ENCODE measurements at regions not wholly inside any gene's neighbourhood (a gene's known extent, or its start where the extent isn't known, plus 50 kb on each side); places are given as distances from the start of the nearest gene placed in this dataset.
"Not testable (repeated sequence)": the region's sequence is repeated elsewhere in the genome, so short reads cannot be mapped to it uniquely, and the experiment has no call there.

DNA sequence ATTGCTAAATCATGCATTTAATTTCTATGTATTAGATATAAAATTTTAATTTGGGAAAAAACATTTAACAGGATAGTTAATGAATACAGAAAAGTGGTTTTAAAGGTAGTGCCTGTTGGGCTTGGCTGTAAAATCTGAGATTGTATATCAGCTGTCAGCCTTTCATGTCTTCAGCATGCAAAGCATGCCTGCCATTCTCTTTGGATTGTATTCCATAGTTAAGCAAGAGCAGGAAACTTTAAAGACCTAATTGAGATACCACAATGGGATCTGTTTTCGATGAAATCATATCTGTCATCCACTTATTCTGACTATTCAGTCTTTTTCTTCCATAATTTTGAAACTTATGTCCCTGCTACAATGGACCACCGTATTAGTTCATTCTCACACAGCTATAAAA lies 451.0 kb upstream of the DDI1 start:
- DNase-seq, result no peak

DNA sequence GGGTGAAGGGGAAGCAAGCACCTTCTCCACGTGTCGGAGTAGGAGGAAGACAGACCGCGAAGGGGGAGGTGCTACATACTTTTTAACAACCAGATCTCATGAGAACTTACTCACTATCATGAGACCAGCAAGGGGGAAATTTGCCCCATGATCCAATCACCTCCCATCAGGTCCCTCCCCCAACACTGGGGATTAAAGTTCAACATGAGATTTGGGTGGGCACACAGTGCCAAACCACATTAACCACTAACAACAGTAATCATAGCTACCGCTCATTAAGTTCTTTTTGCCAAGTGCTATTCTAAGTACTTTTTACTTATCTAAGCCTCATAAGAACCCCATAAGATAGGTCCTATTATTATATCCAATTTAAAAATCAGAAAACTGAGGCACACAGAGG lies 450.5 kb upstream of the DDI1 start:
- no peak for DNase-seq

DNA sequence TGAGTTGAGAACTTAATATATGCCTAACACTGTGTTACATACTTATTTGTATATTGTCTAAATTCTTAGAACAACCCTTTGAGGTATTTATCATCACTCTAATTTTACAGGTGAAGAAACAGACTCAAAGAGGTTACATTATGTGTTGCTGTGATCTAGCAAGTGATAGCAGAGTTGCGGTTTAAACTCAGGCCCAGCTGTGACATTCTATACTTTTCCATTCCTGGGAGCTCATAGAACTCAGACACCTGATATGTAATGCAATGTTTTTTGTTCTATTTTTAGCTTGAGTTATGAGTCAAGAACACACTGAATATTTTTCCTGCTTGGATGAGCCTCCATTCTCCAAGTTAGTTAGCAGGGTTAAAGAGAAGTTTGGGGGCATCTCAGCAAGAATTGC lies 449.7 kb upstream of the DDI1 start:
- DNase-seq, result no peak

DNA sequence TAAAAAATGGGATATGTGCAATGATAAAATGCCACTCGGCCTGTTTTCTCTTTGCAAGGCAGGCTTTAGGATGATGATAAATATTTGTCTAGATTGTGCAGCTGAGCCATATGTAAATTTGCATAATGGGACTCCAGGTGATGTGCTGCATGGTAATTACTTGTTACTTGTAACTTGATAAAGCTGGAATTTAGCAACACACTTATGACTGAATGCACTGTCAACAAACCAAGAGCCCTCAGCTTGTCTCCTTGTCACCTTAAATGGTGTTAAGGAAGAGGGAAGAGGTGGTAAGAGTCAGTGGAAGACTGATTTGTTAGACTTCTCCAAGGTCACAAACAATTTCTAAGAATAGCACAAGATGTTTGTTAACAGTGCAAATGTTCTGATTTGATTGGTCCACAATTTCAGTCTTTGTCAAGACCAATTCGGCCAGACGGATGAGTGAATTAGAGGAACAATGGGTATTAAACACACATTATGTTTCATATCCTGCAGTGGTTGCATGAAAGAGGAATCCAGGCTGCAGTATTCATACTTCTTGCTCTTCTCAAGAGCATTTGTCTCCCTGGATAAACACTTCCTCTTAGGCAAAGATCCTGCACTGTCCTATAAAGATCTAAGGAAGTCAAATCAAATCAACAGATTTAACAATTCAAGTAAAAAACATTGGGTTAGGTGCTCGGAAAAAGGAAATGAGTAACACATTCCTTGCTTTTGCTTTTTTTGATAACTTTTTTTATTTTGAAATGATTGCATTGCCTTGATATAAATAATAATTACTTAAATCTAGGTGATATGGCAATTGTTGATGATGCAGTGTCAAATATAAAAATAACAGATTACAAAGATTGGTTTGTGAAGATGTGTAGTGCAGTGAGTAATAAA lies 448.3 kb upstream of the DDI1 start:
- DNase-seq, result no peak

DNA sequence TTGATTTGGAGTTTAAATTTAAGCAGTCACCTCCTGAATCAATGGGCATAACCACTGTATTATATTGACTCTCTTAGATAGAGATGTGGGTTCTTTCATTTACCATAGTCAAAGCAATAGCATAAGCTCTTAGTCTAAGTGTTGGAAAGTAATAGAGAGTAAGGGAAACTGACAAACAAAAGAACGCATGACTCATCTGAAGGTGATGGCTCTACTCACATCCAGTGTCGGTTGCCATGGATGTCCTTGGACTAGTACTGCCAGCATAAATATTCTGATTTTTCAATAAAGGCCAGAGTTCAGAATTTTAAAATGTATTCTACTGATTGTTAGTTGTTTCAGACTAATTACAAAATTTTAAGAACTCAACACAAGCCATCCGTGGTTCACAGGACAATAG lies 444.9 kb upstream of the DDI1 start:
- no peak for DNase-seq

DNA sequence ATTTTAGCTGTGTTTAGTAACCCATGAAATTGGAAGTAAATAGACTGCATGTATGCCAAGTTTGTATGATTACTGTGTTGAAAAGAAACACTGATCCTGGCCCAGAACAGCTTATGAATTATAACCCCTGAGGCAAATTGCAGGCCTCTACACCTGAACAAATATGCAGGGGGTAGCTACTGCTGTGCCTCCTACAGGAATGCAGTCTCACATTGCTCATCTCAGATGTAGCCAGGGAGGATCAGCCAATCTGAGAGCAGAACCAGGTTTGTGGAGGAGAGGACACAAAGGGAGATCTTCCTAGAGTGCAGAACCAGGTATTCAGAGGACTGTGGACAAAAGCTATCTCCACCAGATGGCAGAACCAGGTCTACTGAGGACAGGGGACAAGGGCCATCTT lies 442.2 kb upstream of the DDI1 start:
- no peak for DNase-seq

DNA sequence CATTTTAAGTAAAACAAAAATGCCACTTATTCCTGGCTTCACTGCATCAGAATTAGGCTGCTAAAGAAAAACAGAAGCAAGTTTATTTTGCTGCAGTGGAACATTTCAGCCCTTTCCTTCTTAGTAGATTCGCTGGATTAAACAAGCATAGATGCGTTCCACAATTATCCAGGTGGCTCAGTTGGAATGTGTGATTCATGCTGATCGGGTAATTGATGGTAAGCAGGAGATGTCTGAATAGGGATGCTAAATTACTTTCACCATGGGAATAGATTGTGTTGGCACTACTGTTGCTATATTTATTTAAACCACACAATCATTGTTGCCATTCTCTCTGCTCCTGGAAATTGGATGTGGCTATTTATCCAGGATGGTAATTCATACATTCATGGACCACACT lies 440.1 kb upstream of the DDI1 start:
- DNase-seq, result no peak

DNA sequence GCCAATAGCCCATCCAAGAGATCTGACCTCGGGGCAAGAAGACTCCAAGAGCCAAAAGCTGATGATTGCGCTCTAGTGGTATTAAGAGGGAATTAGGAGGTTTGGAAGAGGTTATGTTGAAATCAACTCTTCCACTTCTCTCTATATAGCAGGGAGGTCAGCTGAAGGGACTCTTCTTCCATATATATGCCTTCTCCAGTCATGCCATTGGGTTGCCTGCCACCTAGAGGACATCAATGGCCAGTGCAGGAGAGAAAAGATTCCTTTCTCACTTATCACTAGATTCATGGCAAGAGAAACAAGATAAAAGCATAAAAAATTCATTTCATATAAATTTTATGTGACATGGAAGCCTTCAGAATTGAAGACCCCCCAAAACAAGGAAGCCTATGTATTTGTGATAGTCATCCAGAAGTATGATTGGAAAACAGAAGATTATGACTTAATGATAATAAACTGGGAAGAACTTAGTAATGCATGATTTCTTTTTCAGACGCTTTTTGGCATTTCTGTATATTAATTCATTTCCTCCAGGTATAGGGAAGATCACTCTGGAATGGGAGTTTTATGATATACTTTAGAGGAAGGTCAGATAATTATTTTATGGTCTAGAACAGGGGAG lies 435.1 kb upstream of the DDI1 start:
- DNase-seq, result no peak

DNA sequence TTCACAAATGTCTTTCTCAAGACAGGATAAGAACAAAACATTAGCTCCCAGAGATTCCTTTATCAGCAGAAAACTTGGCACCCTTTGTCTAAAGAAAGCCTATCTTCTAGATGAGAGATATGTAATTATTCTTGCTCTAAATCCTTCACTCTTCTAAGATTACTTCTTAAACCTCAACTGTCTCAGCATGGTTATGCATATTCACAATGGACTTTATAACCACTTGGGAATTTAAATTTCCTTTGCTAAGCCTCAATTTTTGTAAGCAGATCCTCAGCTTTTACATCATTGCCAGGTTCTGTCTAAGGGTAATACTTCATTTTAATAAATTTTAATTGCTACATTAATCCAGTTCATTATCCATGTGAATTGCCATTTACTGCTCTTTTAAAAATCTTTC lies 433.6 kb upstream of the DDI1 start:
- no peak for DNase-seq

DNA sequence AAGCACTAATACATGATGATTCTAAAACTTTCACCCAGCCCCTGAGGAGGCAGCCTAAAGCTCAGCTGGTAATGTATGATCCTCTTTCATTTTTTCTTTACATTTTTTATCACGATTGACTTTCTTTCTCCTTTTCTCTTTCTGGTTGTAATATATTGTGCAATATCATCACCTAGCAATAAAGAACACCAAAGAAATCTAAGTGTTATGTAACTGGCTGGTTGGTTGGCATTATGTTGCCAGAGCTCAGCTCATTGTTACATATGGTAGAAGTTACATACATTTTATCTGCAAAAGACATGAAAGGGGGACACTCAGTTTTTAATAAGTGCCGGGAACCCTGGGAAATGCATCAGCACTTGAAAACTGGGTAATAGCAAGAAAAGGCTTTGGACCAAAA lies 432.1 kb upstream of the DDI1 start:
- DNase-seq, result no peak

DNA sequence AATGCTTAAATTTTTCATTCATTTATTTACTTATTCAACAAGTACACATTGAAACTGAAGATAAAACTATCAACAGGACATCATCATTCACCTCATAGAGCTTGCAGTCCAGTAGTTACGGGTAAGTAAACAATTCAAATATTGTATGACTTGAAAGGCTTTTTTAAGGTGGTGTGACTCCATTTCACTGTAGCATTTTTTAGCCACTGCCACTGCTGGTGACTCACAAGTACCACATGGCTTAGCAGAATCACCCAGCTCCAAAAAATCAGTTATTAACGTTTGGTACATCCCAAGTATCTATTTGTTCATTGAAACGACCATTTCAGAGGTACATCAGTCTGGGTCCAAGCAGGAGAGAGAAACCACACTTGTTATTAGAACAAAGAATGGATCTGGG lies 427.9 kb upstream of the DDI1 start:
- DNase-seq, result no peak

DNA sequence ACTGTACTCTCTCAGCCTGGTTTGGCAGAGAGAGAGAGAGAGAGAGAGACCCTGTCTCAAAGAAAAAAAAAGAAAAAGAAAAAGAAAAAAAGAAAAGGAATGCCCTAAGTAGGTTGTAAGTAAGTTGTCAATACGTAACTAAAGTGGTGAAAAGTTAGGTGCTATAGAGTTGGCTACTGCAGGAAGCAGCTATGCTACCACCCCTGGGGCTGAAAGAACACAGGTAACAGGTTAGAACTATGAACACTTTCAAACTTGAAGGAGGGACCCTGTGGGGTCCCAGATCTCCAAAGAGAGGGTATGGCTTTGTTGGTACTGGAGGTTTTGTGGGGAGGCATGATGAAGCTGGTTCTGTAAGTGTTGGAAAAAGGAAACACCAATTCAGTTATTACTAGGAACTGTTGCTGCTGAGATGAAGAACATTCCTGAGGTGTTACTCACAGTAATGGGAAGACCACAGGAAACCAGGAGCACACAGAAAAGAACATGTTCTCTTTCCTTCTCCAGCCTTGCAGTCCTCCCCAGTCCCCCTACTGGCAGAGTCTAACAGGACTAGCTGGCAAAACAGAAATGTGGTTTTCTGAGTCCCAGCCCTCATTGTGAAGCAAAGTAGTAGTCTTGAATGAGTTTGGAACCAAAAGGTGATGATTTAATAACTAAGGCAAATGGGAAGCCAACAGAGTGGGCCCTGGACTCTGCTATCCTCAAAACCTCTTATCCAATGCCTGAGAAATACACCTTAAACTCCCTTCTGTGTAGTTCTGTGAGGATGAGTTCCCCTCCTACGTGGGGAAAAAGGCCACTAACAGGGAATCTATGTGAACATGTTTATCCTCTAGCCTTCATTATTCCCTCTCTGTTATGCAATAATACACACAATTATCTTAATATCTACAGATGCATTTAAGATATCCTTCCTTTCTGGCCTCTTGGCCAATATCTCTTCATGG lies 427.0 kb upstream of the DDI1 start:
- no peak for DNase-seq

DNA sequence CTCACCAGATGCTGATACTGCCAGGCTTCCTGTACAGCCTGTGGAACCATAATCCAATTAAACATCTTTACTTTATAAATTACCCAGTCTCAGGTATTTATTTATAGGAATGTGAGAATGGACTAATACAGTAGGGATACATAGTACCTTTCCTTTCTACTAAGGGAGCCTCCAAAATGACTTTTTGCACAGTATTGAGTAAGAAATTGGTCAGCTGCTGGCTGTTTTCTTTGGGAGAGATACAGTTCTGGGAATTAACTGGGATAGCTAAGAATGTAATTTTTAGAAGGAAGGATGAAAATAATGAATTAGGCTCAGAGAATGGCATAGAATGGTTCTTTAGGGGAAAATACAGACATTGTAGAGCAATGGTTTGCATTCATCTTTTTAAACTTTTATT lies 426.0 kb upstream of the DDI1 start:
- DNase-seq, result no peak

DNA sequence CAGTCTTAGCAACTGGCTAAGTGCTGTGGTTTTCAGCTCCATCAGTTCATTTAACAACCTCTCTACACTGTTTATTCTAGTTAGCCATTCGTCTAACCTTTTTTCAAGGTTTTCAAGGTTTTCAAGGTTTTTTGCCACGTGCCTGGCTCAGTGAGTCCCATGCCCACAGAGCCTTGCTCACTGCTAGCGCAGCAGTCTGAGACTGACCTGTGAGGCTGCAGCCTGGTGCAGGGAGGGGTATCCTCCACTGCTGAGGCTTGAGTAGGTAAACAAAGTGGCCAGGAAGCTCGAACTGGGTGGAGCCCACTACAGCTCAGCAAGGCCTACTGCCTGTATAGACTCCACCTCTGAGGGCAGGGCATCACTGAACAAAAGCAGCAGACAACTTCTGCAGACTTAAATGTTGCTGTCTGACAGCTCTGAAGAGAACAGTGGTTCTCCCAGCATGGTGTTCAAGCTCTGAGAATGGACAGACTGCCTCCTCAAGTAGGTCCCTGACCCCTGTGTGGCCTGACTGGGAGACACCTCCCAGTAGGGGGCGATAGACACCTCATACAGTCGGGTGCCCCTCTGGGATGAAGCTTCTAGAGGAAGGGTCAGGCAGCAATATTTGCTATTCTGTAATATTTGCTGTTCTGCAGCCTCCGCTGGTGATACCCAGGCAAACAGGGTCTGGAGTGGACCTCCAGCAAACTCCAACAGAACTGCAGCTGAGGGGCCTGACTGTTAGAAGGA lies 424.7 kb upstream of the DDI1 start:
- not testable (repeated sequence) for DNase-seq

DNA sequence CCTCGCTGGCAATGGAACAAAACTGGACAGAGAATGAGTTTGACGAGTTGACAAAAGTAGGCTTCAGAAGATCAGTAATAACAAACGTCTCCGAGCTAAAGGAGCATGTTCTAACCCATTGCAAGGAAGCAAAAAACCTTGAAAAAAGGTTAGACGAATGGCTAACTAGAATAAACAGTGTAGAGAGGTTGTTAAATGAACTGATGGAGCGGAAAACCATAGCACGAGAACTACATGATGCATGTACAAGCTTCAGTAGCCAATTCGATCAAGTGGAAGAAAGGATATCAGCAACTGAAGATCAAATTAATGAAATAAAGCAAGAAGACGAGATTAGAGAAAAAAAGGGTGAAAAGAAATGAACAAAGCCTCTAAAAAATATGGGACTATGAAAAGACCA lies 424.0 kb upstream of the DDI1 start:
- DNase-seq, result not testable (repeated sequence)

DNA sequence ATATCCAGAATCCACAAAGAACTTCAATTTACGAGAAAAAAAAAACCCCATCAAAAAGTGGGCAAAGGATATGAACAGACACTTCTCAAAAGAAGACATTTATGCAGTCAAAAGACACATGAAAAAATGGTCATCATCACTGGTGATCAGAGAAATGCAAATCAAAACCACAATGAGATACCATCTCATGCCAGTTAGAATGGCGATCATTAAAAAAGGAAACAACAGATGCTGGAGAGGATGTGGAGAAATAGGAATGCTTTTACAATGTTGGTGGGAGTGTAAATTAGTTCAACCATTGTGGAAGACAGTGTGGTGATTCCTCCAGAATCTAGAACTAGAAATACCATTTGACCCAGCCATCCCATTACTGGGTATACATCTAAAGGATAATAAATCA lies 419.9 kb upstream of the DDI1 start:
- DNase-seq, result not testable (repeated sequence)

DNA sequence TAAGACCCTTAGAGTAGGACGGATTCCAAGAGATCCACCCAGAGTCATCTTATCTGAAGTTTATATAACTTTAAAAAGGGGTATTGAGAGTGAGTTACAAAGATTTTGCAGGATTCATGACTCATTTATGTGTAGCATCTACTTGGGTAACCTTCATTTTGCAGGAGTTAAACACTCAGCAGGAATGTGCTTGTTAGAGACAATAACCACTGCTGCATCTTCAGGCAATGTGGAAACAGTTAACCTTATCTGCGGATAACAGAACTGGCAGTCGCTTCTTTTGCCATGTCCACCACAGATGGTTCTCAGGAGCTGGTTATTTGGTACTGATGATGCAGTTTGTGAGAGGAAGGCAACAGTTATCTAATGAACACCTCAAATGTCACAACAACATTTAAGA lies 417.9 kb upstream of the DDI1 start:
- DNase-seq, result no peak

DNA sequence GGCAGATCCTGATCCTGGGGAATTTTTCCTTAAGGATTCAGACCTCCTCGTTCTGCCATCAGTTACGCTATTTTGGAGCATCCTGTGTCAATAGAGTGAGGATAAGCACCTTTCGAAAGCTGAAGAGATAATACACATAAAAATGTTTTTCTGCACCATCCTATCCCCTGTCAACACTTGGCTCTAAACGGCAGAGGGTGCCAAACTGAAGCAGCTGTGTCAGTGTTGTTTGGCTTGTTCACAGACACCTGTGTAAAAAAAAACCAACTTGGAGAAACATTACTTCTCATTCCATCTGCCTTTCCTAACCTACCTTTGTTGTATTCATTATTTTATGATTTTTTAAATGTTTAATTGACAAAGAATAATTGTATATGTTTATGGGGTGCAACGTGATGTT lies 417.0 kb upstream of the DDI1 start:
- DNase-seq, result no peak

DNA sequence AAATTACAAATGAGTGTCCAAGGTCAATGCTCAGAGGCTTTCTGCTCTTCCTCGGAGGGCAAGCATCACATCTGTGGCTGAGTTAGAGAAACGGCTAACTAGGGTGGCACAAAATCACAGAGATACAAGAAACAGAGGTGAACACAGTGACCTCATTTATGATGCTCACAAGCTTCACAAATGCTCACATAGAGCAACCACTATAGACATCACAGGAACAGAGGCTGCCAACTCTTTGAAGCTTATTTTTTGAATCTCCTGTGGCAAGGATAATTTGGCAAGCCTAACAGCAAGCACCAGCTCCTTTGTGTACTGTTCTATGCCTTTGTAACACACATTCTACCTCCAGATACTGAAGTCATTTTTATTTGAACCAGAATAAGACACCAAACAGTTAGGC lies 416.5 kb upstream of the DDI1 start:
- no peak for DNase-seq

DNA sequence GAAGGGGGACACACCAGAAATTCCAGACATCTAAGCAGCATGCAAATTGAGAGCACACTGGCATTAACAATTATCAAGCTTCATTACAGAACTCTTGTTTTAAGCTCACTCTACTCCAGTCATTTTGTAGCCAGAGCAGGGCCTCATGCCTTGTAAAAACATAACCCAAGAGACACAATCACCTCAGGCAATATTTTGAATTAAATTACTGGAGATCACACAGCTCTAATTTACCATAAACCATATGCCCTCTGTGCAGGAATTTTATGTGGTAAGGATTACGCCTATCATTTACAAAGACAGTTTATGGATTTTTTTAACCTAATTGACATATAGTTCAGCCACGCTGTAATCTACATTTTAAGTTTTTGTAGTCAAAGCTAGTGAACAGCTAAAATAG lies 414.1 kb upstream of the DDI1 start:
- no peak for DNase-seq

DNA sequence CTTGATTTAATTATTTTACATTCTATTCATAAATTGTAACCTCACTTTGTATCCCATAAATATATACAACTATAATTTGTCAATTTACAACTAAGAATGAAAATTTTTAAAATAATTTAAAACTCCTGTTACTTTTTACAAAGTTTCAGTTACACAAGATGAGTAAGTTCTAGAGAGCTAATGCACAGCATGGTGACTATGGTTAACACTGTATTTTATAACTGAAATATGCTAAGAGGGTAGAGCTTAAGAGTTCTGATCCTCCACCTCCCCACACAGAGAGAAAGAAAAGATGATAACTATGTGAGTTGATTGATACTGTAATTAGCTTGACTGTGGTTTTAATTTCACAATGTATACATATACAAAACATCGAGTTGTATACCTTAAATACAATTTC lies 412.5 kb upstream of the DDI1 start:
- DNase-seq, result no peak

DNA sequence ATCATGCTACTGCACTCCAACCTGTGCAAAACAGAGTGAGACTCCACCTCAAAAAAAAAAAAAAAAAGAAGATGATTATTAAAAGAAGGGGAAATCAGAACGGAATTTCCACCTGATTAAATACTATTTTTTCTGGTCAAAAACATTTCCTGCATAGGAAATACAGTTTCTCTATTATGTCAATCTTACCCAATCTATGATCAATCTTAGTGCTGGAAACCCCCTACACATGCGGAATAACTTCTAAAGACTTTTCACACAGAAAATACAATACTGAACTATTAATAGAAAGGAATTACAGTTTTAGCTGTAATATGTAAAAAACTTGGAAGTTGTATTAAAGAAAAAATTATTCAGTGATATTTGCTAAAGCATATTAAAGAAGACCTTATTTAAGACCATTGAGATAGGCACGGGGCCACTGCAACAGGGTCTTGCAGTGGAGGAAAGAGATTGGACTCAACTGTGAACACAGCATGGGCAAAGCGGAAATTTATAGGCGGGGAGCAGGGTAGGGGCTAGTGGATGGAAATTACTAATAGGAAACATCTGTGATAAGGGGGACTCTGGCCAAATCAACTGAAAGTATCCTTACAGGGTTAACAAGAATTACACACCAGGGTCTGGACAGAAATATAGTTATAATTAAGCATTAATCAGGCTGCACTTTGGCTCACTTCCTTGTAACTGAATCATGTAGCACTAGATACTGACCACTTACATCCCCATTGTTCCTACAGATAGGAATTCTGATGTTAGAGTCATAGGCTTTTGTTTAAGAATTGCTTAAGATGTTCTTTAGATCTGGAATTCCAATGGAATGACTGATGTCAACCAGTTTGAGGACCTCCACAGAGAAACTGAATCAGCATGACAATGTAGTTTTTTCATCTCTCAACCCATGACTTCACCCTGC lies 411.5 kb upstream of the DDI1 start:
- DNase-seq, result no peak

All from activated CD4-positive, alpha-beta T cell treated with anti-CD3 and anti-CD28 coated beads for 1 hour (primary cell).